Fibroblast of lung (primary cell): ENCODE measurements at regions not wholly inside any gene's neighbourhood (a gene's known extent, or its start where the extent isn't known, plus 50 kb on each side); places are given as distances from the start of the nearest gene placed in this dataset.

Source experiments
- CTCF ChIP-seq, 2 donors: IDR thresholded peaks in 1 of 2; conservative IDR thresholded peaks in 1 of 2; 1 replicate in 1 of 2; 2 replicates in 1 of 2; pipeline ENCODE4 v1.5.1; 2011 to 2012; ENCODE audit warnings: low read length in 2 of 2, control low read depth in 1 of 2, inconsistent platforms in 1 of 2, low read depth in 1 of 2, mild to moderate bottlenecking in 1 of 2
- EZH2 ChIP-seq: IDR thresholded peaks from 2 replicates; pipeline ENCODE4 v1.5.1; 2012; ENCODE audit warnings: low read length, control low read depth, mild to moderate bottlenecking; ENCODE audit errors: missing control alignments

DNA sequence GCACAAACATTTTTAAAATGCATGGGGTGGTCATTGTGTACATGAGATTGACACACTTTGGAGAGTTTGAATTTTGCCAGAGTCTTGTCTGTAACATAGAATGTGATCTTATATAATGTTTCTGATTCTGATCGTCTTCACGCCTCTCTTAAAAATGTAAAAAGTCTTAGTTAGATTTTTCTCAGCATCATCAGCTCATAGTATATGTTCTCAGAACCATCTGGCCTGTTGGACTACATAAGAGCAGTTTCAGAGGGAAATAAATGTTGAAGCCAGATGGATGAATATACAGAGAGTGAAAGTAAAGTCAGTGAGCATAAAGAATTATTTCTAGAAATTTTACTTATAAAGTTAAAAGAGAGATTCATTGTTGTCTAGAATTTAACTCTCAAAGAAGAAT lies 789.9 kb upstream of the MIR17HG start:
- TF ChIP-seq CTCF (conservative IDR thresholded peaks at IDR 0.05 in 1 of 2, IDR thresholded peaks at IDR 0.05 in 1 of 2; ENCODE audit: low read depth in 1 of 2, low read length in 2 of 2) (no peak), EZH2 (no peak)
